ENCODE measurements at regions not wholly inside any gene's neighbourhood (a gene's known extent, or its start where the extent isn't known, plus 50 kb on each side); places are given as distances from the start of the nearest gene placed in this dataset.
"Not testable (repeated sequence)": the region's sequence is repeated elsewhere in the genome, so short reads cannot be mapped to it uniquely, and the experiment has no call there.

DNA sequence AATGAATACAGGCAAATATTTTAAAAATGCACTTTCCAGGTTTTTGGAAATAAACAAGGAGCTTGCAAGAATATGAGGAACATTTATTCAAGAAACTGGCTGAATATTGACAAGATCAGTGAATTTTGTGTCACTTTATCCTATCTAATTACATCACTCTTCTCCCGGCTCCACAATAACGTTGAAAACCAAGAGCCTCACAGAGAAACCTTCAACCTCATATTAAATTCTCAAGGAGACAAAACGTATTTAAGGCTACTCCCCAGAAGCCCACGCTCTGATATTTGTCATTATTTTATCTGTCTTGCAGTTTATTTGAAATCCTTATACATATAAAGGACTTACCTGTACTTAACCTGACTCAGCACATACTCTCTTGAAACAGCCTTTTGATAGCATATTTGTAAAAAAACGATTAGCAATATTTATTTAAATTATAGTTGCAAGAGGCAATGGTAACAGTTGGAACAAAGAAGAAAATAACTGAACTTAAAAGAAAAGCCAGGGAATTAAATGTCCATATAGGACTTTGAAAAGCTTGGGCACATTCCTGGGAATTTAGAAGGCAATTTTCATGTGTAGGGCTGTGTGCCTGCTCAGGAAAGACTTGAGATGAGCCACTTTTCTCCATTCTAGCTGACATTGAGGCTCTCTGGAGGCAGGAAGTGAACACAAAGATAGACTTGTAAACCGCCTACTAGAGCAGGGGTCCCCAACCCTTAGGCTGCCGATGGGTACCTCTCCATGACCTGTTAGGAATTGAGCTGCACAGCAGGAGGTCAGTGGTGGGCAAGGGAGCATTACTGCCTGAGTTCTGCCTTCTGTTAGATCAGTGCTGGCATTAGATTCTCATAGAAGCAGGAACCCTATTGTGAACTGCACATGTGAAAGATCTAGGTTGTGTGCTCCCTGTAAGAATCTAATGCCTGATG, 636.4 kb downstream of the SLC16A7 start:
- DNase-seq (ENCODE audit: low read depth in 2 of 3, low spot score in 2 of 3): no peak

DNA sequence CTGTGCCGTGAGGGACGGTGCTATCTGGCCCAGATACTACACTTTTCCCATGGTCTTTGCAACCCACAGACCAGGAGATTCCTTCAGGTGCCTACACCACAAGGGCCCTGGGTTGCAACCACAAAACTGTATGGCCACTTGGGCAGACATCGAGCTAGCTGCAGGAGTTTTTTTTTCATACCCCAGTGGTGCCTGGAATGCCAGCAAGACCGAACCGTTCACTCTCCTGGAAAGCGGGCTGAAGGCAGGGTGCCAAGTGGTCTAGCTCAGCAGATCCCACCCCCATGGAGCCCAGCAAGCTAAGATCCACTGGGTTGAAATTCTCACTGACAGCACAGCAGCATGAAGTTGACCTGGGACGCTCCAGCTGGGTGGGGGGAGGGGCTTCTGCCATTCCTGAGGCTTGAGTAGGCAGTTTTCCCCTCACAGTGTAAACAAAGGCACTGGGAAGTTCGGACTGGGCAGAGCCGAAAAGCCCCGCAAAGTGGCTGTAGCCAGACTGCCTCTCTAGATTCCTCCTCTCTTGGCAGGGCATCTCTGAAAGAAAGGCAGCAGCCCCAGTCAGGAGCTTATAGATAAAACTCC, 638.9 kb downstream of the SLC16A7 start:
- DNase-seq (ENCODE audit: low read depth in 2 of 3, low spot score in 2 of 3): not testable (repeated sequence)

DNA sequence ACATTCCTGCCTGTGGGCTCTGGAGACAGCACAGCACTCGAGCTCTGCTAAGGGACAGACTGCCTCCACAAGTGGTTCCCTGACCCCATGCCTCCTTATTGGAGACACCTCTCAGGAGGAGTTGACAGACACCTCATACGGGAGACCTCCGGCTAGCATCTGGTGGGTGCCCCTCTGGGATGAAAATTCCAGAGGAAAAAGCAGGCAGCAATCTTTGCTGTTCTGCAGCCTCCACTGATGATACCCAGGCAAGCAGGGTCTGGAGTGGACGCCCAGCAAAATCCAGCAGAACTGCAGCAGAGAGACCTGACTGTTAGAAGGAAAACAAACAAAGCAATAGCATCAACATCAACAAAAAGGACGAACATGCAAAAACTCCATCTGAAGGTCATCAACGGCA, 639.4 kb downstream of the SLC16A7 start:
- no peak for DNase-seq (ENCODE audit: low read depth in 2 of 3, low spot score in 2 of 3)

DNA sequence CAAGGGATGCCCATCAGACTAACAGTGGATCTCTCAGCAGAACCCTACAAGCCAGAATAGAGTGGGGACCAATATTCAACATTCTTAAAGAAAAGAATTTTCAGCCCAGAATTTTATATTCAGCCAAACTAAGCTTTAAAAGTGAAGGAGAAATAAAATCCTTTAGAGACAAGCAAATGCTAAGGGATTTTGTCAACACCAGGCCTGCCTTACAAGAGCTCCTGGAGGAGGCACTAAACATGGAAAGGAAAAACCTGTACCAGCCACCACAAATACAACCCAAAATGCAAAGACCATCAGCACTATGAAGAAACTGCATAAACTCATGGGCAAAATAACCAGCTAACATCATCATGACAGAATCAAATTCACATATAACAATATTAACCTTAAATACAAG, 640.6 kb downstream of the SLC16A7 start:
- not testable (repeated sequence) for DNase-seq (ENCODE audit: low read depth in 2 of 3, low spot score in 2 of 3)

DNA sequence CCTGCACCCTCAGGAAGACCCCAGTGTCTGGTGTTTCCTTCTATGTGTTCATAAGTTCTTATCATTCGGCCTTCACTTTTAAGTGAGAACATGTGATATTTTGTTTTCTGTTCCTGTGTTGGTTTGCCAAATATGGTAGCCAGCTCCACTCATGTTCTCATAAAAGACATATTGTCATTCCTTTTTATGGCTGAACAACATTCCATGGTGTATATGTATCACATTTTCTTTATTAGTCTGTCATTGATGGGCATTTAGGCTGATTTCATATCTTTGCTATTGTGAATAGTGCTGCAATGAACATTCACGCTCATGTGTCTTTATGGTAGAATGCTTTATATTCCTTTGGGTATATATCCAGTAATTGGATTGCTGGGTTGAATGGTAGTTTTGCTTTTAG, 645.1 kb downstream of the SLC16A7 start:
- no peak for DNase-seq (ENCODE audit: low read depth in 2 of 3, low spot score in 2 of 3)

DNA sequence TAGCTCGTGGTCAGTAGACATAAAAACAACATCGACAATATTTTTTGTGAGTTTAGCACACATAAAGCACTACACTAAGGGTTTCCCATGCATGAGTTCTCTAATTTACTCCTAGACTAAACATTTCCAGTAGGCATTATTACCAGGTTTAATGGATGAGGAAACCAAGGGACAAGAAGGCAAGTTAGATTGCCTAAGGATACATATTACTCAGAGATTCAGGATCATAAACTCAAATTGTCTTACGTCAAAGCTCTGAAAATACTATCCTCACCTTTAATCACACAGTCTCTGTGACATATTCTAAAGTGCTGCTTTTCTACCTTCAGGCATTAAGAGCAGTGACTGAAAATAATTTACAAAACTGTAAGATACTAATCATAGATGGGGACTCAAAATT, 655.3 kb downstream of the SLC16A7 start:
- DNase-seq (ENCODE audit: low read depth in 2 of 3, low spot score in 2 of 3): no peak

DNA sequence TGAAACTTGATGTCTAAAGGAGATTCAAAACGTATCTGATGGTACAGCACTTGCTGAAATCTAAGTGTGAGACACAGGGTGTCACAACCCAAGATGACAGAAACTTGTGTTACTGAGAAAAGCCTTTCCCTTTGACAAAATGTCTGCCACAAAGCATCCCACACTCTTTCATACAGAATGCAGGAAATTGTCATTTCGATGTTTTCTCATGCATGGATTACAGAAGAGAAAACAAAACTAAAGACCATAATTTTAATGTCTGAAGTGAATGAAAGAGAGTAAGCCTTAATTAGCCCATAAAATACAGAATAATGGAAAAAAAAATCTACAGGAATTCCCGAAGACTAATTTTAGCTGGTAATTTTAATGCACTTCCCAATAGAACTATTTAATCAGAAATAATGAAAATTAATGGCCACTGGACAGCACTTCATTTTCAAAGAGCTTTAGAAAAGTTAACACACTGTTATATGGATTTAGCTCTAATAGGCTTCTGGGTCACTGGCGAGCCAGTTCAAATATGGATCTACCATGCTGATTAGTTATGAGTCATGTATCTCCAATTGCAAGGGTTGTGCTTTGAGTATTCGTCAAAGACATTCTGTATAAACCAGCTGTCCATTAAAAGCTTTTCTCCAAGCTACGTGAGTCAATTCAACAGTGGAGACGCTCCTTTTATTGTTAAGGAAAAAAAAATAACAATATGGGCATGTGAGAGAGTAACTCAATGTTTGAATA, 656.7 kb downstream of the SLC16A7 start:
- no peak for DNase-seq (ENCODE audit: low read depth in 2 of 3, low spot score in 2 of 3)

DNA sequence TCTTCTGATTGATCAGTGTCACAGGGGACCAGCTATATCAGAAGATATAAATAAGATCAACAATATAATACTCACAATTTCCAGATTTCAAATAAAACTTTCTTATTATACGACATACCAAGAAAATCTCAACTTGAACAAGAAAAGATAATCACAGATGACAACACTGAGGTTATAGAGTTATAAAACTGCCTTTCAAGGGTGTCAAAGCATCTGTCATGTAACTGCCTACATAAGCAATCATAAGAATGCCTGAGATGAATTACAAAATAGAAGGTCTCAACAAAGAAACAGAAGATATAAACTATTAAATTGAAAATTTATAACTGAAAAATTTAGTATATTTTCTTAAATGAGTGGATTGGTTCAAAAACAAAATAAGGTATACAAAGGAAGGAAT, 659.2 kb downstream of the SLC16A7 start:
- DNase-seq (ENCODE audit: low read depth in 2 of 3, low spot score in 2 of 3): no peak

DNA sequence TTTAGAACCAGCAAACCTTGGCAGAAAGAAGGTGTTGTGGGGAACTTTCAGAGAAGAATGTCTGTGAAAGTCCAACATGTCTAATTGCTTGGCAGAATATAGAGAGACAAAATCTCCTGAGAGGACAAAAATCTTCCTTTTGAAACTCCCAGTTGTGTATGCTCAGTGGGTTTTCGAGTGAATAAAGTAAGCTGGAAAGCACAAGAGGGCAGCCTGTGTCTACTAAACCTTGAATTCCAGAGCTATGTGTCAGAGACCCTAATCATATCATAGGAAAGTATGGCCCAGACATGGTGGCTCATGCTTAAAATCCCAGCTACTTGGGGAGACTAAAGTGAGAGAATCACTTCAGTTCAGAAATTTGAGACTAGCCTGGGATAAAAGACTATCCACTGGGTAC, 661.2 kb downstream of the SLC16A7 start:
- DNase-seq (ENCODE audit: low read depth in 2 of 3, low spot score in 2 of 3): no peak

DNA sequence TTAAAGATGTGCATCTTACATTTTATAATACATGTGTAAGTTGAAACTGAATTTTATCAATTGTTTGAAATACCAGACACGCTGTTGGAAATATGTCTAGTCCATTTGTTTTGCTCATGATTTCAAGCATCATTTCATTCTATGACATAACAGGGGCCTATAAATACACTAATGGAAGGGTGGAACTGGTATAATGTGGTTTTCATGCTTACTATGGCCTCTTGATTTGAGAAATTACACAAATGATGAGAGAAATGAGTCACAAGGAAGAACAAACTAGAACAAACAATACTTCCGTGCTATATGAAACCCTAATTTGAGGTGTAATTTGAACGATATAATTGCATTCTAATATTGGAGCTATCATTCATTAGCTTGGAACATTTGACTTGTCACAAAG, 663.4 kb downstream of the SLC16A7 start:
- DNase-seq (ENCODE audit: low read depth in 2 of 3, low spot score in 2 of 3): no peak

DNA sequence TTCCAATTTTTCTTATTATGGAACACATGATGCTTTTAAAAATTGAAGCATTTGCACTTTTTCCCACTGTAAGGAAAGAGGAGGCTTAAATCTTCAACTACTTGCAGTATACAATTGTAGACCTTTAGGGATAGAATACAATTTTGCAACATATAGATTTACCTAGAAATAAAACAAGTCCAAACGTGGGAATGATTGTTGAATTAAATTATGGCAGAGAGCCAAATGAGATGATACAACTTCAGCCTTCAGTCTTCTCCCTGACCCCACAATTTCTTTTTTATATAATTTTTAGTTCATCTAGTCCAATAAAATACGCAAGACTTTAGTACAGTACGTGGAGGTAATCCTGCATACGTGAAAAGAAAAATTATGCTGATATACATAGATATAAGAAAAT, 666.5 kb downstream of the SLC16A7 start:
- no peak for DNase-seq (ENCODE audit: low read depth in 2 of 3, low spot score in 2 of 3)

DNA sequence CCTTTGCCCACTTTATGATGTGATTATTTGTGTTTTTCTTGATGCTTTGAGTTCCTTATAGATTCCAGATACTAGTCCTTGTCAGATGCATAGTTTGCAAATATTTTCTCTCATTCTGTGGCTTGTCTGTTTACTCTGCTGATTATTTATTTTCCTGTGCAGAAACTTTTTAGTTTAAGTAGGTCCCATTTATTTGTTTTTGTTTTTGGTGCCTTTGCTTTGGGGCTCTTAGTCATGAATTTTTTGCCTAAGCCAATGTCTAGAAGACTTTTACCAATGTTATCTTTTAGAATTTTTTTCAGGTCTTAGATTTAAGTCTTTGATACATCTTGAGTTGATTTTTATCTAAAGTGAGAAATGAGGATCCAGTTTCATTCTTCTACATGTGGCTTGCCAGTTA, 667.3 kb downstream of the SLC16A7 start:
- DNase-seq (ENCODE audit: low read depth in 2 of 3, low spot score in 2 of 3): no peak

DNA sequence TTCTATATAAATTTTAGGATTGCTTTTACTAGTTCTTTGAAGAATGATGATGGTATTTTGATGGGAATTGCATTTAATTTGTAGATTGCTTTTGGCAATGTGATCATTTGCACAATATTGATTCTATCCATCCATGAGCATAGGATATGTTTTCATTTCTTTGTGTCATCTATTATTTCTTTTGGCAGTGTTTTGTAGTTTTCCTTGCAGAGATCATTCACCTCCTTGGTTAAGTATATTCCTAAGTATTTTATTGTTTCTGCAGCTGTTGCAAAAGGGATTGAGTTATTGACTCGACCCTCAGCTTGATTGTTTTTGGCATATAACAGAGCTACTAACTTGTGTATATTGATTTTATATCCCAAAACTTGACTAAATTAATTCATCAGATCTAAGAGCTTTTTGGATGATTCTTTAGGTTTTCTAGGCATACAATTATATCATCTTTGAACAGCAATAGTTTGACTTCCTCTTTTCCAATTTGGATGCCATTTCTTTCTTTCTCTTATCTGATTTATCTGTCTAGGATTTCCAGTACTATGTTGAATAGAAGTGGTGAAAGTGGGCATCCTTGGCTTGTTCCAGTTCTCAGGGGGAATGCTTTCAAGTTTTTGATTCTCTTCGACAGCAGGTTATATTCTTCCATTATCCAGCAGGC, 668.1 kb downstream of the SLC16A7 start:
- no peak for DNase-seq (ENCODE audit: low read depth in 2 of 3, low spot score in 2 of 3)

DNA sequence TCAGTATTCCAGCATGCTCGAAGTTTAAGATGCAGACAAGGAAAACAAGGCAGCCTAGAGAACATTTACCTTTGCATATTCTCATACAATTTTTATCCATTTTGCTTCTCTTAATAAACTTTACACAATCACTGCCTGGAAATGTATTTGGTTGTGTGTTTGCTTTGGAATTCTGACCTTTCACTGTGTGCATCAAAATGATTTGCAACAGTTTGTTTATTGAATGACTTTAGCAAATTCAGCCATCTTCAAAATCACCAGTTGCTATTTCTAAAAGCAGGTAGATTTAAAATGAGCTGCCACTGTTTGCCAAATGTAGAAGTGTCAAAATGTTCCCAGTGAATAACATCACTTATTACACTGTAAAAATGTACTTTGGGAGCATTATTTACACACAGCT, 669.9 kb downstream of the SLC16A7 start:
- DNase-seq (ENCODE audit: low read depth in 2 of 3, low spot score in 2 of 3): no peak

DNA sequence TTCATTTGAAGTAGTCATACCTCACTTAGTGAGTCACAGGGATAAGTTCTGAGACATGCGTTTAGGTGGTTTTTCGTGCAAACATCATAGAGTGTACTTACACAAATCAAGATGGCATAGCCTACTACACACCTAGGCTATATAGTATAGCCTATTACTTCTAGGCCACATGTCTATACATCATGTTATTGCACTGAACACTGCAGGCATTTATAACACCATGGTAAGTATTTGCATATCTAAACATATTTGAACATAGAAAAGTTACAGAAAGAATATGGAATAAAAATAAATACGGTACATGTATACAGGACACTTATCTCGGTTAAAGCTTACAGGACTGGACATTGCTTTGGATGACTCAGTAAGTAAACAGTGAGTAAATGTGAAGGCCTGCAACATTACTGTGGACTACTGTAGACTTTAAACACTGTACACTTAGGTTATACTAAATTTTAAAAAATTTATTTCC, 670.6 kb downstream of the SLC16A7 start:
- no peak for DNase-seq (ENCODE audit: low read depth in 2 of 3, low spot score in 2 of 3)

DNA sequence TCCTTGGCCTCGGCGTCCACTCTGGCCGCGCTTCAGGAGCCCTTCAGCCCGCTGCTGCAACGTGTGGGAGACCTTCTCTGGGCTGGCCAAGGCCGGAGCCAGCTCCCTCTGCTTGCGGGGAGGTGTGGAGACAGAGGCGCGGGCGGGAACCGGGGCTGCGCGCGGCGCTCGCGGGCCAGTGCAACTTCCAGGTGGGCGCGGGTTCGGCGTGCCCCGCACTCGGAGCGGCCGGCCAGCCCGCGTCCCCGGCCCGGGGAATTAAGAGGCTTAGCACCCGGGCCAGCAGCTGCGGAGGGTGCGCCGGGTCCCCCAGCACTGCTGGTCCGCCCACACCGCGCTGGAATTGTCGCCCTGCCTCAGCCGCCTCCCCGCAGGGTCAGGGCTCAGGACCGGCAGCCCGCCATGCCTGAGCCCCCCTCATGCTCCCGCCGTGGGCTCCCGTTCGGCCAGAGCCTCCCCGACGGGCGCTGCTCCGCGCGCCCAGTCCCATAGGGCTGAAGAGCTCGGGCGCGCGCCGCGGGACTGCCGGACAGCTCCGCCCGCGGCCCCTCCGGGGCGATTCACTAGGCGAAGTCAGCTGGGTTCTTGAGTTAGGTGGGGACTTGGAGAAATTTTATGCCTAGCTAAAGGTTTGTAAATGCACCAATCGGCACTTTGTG, 673.9 kb downstream of the SLC16A7 start:
- no peak for DNase-seq (ENCODE audit: low read depth in 2 of 3, low spot score in 2 of 3)

DNA sequence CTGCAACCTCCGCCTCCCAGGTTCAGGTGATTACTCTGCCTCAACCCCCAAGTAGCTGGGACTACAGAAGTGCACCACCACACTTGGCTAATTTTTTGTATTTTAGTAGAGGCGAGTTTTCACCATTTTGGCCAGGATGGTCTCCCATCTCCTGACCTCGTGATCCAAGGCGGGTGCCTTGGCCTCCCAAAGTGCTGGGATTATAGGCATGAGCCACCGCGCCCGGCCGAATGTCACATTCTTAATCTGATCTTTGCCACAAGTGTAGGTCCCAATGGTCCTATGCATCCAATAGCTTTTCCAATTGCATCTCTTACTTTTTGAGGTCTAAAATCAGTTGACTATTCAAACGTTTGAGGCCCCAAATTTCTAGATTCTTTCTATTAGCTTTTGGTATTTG, 676.0 kb downstream of the SLC16A7 start:
- DNase-seq (ENCODE audit: low read depth in 2 of 3, low spot score in 2 of 3): no peak

DNA sequence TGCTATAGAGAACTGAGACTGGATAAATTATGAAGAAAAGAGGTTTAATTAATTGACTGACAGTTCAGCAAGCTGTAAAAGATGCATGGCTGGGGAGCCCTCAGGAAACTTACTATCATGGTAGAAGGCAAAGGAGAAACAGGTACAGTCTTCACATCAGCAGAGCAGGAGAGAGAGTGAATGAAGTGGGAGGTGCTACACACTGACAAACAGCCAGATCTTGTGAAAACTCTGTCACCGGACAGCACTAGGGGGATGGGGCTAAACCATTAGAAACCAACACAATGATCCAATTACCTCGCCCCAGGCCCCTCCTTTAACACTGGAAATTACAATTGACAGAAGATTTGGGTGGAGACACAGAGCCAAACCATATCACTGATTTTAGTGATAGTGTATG, 682.4 kb downstream of the SLC16A7 start:
- DNase-seq (ENCODE audit: low read depth in 2 of 3, low spot score in 2 of 3): no peak

DNA sequence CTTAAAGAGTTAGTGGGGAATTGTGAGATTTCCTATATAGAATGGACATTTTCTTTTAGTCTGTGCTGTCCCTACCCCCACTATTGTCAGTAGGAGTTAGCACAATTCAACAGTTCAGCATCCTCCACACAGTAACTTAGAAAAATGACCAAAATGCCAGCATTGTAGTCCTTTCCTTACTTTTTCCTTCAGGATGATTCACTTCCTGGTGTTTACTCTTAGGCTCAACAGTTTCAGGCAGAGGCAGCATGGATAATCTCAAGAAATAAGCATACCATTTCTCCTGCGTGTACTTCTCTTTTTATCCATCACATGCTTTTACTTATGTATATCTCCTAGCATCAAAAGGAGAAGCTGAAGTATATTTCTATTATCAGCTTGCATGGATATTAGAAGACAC, 683.4 kb downstream of the SLC16A7 start:
- no peak for DNase-seq (ENCODE audit: low read depth in 2 of 3, low spot score in 2 of 3)

DNA sequence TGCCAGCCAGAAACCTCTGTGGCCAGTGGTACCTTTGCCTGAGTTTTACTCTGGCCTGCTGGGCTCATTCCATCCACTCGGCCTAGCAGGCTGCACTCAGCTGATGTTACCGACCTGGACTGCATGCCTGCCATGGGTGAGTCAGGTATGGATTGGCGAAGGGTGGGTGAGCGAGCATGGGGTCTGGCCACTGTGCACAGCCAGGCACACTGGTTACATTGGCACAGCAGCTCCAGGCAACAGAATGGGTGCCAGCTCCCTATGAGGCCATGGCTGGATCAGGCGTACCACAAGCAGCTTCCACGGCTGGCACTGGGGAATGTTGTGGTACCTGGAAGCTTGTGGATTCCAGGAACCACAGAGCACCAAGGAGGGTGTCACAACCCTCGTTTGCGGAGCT, 685.7 kb downstream of the SLC16A7 start:
- no peak for DNase-seq (ENCODE audit: low read depth in 2 of 3, low spot score in 2 of 3)

DNA sequence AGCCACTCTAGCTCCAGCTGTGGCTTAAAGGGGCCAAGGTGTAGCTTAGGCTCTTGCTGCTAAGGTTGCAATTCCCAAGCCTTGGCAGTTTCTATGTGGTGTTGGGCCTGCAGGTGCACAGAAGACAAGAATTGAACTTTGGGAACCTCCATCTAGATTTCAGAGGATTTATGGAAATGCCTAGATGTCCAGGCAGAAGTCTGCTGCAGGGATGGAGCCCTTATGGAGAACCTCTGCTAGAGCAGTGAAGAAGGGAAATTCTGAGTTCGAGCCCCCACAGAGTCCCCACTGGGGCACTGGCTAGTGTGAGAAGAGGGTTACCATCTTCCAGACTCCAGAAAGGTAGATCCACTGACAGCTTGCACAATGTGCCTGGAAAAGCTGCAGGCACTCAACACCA, 694.7 kb downstream of the SLC16A7 start:
- no peak for DNase-seq (ENCODE audit: low read depth in 2 of 3, low spot score in 2 of 3)

Measured in activated CD8-positive, alpha-beta memory T cell treated with anti-CD3 and anti-CD28 coated beads for 48 hours (primary cell).